Transverse colon (tissue), 3 donors: ENCODE measurements at regions not wholly inside any gene's neighbourhood (a gene's known extent, or its start where the extent isn't known, plus 50 kb on each side); places are given as distances from the start of the nearest gene placed in this dataset.

Source experiments
- POLR2A ChIP-seq: fragments of 450-650 bp; IDR thresholded peaks from one replicate; pipeline ENCODE4 v1.6.1; 2016; ENCODE audit warnings: antibody characterized with exemption, mild to moderate bottlenecking, moderate library complexity
- TF ChIP-seq, protein P1 (sequence below), 5 experiments: fragments of 200-600 bp in 3 of 5; fragments of 450-650 bp in 2 of 5; sonication (generic) in 3 of 5; IDR thresholded peaks; 1 replicate in 2 of 5; 2 replicates in 3 of 5; pipeline ENCODE4 v1.5.1; 2016 to 2017; ENCODE audit warnings: antibody characterized with exemption in 5 of 5, inconsistent platforms in 3 of 5, mild to moderate bottlenecking in 2 of 5, moderate library complexity in 1 of 5

DNA sequence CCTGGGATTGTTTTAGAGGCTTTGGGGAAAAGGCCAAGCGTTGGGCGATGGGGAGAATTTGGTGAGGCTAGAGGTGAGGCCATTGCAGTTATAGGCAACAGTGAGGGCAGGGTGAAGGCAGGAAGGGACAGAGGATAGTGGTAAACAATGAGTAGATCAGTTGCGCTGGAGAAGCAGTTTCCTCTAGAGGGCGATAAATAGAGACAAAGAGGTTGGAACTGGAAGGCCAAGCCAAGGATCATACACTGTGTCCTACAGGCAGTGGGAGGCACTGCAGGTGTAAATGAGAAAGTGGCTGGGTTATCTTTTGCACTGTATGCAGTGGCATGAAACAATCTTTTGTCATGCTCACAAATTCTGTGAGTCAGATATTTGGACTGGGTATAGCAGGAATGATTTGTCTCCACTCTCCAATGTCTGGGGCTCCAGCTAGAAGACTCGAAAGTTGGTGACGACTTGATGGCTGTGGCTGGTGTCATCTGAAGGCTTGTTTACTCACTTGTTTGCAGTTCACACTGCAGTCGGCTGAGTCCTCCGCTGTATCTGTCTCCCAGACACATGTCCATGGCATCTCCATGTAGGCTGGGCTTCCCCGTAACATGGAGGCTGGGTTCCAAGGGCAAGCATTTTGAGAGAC lies 82.1 kb downstream of the TNP1 start:
- TF ChIP-seq, protein P1, sequence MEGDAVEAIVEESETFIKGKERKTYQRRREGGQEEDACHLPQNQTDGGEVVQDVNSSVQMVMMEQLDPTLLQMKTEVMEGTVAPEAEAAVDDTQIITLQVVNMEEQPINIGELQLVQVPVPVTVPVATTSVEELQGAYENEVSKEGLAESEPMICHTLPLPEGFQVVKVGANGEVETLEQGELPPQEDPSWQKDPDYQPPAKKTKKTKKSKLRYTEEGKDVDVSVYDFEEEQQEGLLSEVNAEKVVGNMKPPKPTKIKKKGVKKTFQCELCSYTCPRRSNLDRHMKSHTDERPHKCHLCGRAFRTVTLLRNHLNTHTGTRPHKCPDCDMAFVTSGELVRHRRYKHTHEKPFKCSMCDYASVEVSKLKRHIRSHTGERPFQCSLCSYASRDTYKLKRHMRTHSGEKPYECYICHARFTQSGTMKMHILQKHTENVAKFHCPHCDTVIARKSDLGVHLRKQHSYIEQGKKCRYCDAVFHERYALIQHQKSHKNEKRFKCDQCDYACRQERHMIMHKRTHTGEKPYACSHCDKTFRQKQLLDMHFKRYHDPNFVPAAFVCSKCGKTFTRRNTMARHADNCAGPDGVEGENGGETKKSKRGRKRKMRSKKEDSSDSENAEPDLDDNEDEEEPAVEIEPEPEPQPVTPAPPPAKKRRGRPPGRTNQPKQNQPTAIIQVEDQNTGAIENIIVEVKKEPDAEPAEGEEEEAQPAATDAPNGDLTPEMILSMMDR (IDR thresholded peaks at IDR 0.05): peak; percentile 25 to 52 (median 42)
- no peak for TF ChIP-seq POLR2A
